HG03565 (cell line): ENCODE measurements at regions not wholly inside any gene's neighbourhood (a gene's known extent, or its start where the extent isn't known, plus 50 kb on each side); places are given as distances from the start of the nearest gene placed in this dataset.

Source experiments
- ATAC-seq: cut with Tn5 transposase; IDR thresholded peaks from one replicate; pipeline ENCODE4 v1.9.1; 2021; ENCODE audit warnings: mild to moderate bottlenecking, moderate library complexity; ENCODE audit not compliant: unreplicated experiment

- ATAC-seq = no peak
Measured at GRCh38 chr12:58761308-58761707, 159.0 kb downstream of the LRIG3 start.

GRCh38 chr12:58764100-58764953, 156.0 kb downstream of the LRIG3 start:
- no peak for ATAC-seq

GRCh38 chr12:58765076-58765475, 155.2 kb downstream of the LRIG3 start:
- no peak for ATAC-seq

GRCh38 chr12:58765653-58766512, 154.4 kb downstream of the LRIG3 start:
- ATAC-seq = no peak

- ATAC-seq = no peak
Measured at GRCh38 chr12:58766513-58766870, 153.8 kb downstream of the LRIG3 start.

GRCh38 chr12:58767496-58767895, 152.8 kb downstream of the LRIG3 start:
- ATAC-seq = no peak

GRCh38 chr12:58773986-58774385, 146.3 kb downstream of the LRIG3 start:
- ATAC-seq = no peak

- no peak for ATAC-seq
Measured at GRCh38 chr12:58774731-58775130, 145.6 kb downstream of the LRIG3 start.

- no peak for ATAC-seq
Measured at GRCh38 chr12:58775396-58775795, 144.9 kb downstream of the LRIG3 start.

GRCh38 chr12:58776144-58776543, 144.2 kb downstream of the LRIG3 start:
- ATAC-seq = no peak

GRCh38 chr12:58777815-58778214, 142.5 kb downstream of the LRIG3 start:
- ATAC-seq = no peak

- no peak for ATAC-seq
Measured at GRCh38 chr12:58781609-58782008, 138.7 kb downstream of the LRIG3 start.

GRCh38 chr12:58787021-58787760, 133.1 kb downstream of the LRIG3 start:
- ATAC-seq = no peak

- ATAC-seq = no peak
Measured at GRCh38 chr12:58794859-58795258, 125.4 kb downstream of the LRIG3 start.

GRCh38 chr12:58795825-58796224, 124.5 kb downstream of the LRIG3 start:
- ATAC-seq = no peak

GRCh38 chr12:58801986-58802385, 118.3 kb downstream of the LRIG3 start:
- ATAC-seq = no peak

GRCh38 chr12:58803908-58804307, 116.4 kb downstream of the LRIG3 start:
- no peak for ATAC-seq

- ATAC-seq = peak; percentile 83
Measured at GRCh38 chr12:58804749-58805148, 115.6 kb downstream of the LRIG3 start.

- no peak for ATAC-seq
Measured at GRCh38 chr12:58809064-58809607, 111.2 kb downstream of the LRIG3 start.

- ATAC-seq = no peak
Measured at GRCh38 chr12:58811346-58811745, 109.0 kb downstream of the LRIG3 start.

- ATAC-seq = no peak
Measured at GRCh38 chr12:58812214-58812613, 108.1 kb downstream of the LRIG3 start.
